NCI-H1436 (cell line): ENCODE measurements at regions not wholly inside any gene's neighbourhood (a gene's known extent, or its start where the extent isn't known, plus 50 kb on each side); places are given as distances from the start of the nearest gene placed in this dataset.

Experiments used
- DNase-seq: peaks from one replicate; lab custom pipeline; 2025; lab: John Stamatoyannopoulos, UW

GRCh38 chr13:67664502-67664901 is 434.4 kb upstream of the PCDH9 start:
- DNase-seq: no peak

- no peak for DNase-seq
Measured at GRCh38 chr13:67662997-67663396, 432.9 kb upstream of the PCDH9 start.

- DNase-seq: no peak
Measured at GRCh38 chr13:67652887-67653286, 422.8 kb upstream of the PCDH9 start.

GRCh38 chr13:67651908-67652465 is 421.9 kb upstream of the PCDH9 start:
- DNase-seq: no peak

- no peak for DNase-seq
Measured at GRCh38 chr13:67650471-67650870, 420.3 kb upstream of the PCDH9 start.

GRCh38 chr13:67645874-67646467 is 415.8 kb upstream of the PCDH9 start:
- DNase-seq: no peak

GRCh38 chr13:67643516-67644055 is 413.4 kb upstream of the PCDH9 start:
- DNase-seq: no peak

GRCh38 chr13:67642657-67643056 is 412.5 kb upstream of the PCDH9 start:
- no peak for DNase-seq

GRCh38 chr13:67635754-67636153 is 405.6 kb upstream of the PCDH9 start:
- DNase-seq: no peak

- DNase-seq: no peak
Measured at GRCh38 chr13:67632590-67632989, 402.5 kb upstream of the PCDH9 start.

- DNase-seq: no peak
Measured at GRCh38 chr13:67630640-67631039, 400.5 kb upstream of the PCDH9 start.

GRCh38 chr13:67623630-67624029 is 393.5 kb upstream of the PCDH9 start:
- no peak for DNase-seq

GRCh38 chr13:67620665-67621064 is 390.5 kb upstream of the PCDH9 start:
- DNase-seq: no peak

GRCh38 chr13:67619995-67620380 is 389.9 kb upstream of the PCDH9 start:
- DNase-seq: no peak

GRCh38 chr13:67619351-67619994 is 389.3 kb upstream of the PCDH9 start:
- no peak for DNase-seq

GRCh38 chr13:67614579-67614978 is 384.4 kb upstream of the PCDH9 start:
- DNase-seq: no peak

GRCh38 chr13:67614013-67614412 is 383.9 kb upstream of the PCDH9 start:
- DNase-seq: no peak

- DNase-seq: no peak
Measured at GRCh38 chr13:67588607-67589006, 358.5 kb upstream of the PCDH9 start.

GRCh38 chr13:67577361-67577760 is 347.2 kb upstream of the PCDH9 start:
- no peak for DNase-seq

GRCh38 chr13:67574320-67575233 is 344.4 kb upstream of the PCDH9 start:
- no peak for DNase-seq

- no peak for DNase-seq
Measured at GRCh38 chr13:67568205-67568604, 338.1 kb upstream of the PCDH9 start.

- no peak for DNase-seq
Measured at GRCh38 chr13:67557642-67558241, 327.6 kb upstream of the PCDH9 start.
